ENCODE measurements at regions not wholly inside any gene's neighbourhood (a gene's known extent, or its start where the extent isn't known, plus 50 kb on each side); places are given as distances from the start of the nearest gene placed in this dataset.

DNA sequence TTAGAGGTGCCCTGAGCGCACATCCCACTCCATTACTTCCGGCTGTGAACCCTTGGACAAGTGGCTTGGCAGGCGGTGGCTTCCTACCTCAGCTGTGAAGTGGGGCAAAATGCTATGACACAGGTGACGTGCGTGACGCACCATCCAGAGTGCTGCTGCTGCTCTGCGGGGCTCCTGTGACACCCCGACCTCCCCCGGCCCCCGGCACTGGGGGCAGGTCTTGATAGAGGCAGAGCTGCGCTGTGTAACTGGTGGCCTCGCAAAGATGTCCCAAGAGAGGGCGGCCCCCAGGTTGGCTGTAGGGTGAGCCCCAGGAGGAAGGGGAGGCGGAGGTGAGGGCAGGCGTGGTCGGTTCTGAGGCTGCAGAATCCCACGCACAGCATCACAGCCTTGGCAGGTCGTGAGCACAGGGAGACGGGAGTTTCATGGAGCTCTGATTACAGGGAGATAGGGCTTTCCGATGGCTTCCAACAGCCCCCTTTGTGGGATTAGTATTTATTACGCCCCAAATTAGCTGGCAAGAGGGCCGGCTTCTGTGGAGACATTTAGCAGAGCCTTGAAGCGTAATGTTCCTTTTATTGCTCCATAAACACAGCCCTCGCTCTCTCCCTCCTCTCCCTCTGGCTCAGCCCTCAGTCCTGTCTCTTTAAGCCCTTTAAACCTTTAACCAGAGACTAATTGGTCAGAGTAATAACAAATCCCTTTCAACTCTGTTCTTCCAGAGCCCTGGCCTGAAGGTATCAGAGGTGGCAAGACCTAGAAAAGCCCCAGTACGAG is 328.1 kb downstream of the C16orf95 start:
- 80% methylated on average over 25 of the region's 25 CpGs for WGBS
- no peaks in the 10 kb centered on the region for H3K9me3 ChIP-seq (ENCODE audit: control insufficient read depth in 4 of 4, low read length in 3 of 4)
- peaks cover 0 to 4% (median 0%) of the 10 kb centered on the region in 4 donors for H3K27me3 ChIP-seq (ENCODE audit: control insufficient read depth in 4 of 4, insufficient read depth in 4 of 4, low read length in 3 of 4)
- H3K27ac ChIP-seq (ENCODE audit: low read depth in 1 of 2, low read length in 2 of 2), result no peak overlapping the region
- H3K36me3 ChIP-seq (ENCODE audit: control insufficient read depth in 4 of 4, insufficient read depth in 3 of 4, low read depth in 1 of 4, low read length in 3 of 4), result no peaks in the 10 kb centered on the region
- TF ChIP-seq RXRA (IDR thresholded peaks at IDR 0.05), result no peak
- TF ChIP-seq ATF3 (IDR thresholded peaks at IDR 0.05), result no peak
- TF ChIP-seq YY1 (IDR thresholded peaks at IDR 0.05), result no peak
- no peak for TF ChIP-seq CTCF (IDR thresholded peaks at IDR 0.05; ENCODE audit: low read depth, low read length, missing input control)
- TF ChIP-seq TAF1 (conservative IDR thresholded peaks at IDR 0.05), result no peak
- TF ChIP-seq GABPA (IDR thresholded peaks at IDR 0.05 in 1 of 2, conservative IDR thresholded peaks at IDR 0.05 in 1 of 2), result no peak
- no peak for TF ChIP-seq HNF4A (conservative IDR thresholded peaks at IDR 0.05)
- no peaks in the 10 kb centered on the region for H3K4me1 ChIP-seq (ENCODE audit: control insufficient read depth in 4 of 4, insufficient read depth in 4 of 4, low read length in 3 of 4)
- DNase-seq (ENCODE audit: low spot score), result no peak
- no peak overlapping the region for H3K9ac ChIP-seq (ENCODE audit: low read depth in 1 of 2, low read length in 2 of 2)
- no peak overlapping the region for H3K4me3 ChIP-seq (ENCODE audit: low read depth in 1 of 3, low read length in 3 of 3)

GRCh38 chr16:86990451-86990850 is 326.7 kb downstream of the C16orf95 start:
- Histone ChIP-seq H3K9me3 (ENCODE audit: control insufficient read depth in 4 of 4, low read length in 3 of 4) (no peaks in the 10 kb centered on the region), H3K4me3 (ENCODE audit: low read depth in 1 of 3, low read length in 3 of 3) (no peak overlapping the region), H3K9ac (ENCODE audit: low read depth in 1 of 2, low read length in 2 of 2) (no peak overlapping the region), H3K27ac (ENCODE audit: low read depth in 1 of 2, low read length in 2 of 2) (no peak overlapping the region), H3K4me1 (ENCODE audit: control insufficient read depth in 4 of 4, insufficient read depth in 4 of 4, low read length in 3 of 4) (no peaks in the 10 kb centered on the region), H3K36me3 (ENCODE audit: control insufficient read depth in 4 of 4, insufficient read depth in 3 of 4, low read depth in 1 of 4, low read length in 3 of 4) (no peaks in the 10 kb centered on the region), H3K27me3 (ENCODE audit: control insufficient read depth in 4 of 4, insufficient read depth in 4 of 4, low read length in 3 of 4) (peaks cover 0 to 9% (median 0%) of the 10 kb centered on the region in 4 donors)
- 49% methylated on average over 9 of the region's 9 CpGs for WGBS
- TF ChIP-seq NR2F2 (IDR thresholded peaks at IDR 0.05), result no peak
- DNase-seq (ENCODE audit: low spot score), result no peak

GRCh38 chr16:86991679-86992078 is 325.5 kb downstream of the C16orf95 start:
- H3K27ac ChIP-seq (ENCODE audit: low read depth in 1 of 2, low read length in 2 of 2), result no peak overlapping the region
- H3K4me1 ChIP-seq (ENCODE audit: control insufficient read depth in 4 of 4, insufficient read depth in 4 of 4, low read length in 3 of 4), result no peaks in the 10 kb centered on the region
- WGBS, result 55% methylated on average over 4 of the region's 4 CpGs
- TF ChIP-seq FOXA1 (IDR thresholded peaks at IDR 0.05) (no peak), ATF3 (IDR thresholded peaks at IDR 0.05) (no peak), SP1 (IDR thresholded peaks at IDR 0.05) (no peak), NR2F2 (IDR thresholded peaks at IDR 0.05) (no peak), FOXA2 (IDR thresholded peaks at IDR 0.05) (no peak), YY1 (IDR thresholded peaks at IDR 0.05) (no peak), HNF4G (IDR thresholded peaks at IDR 0.05) (no peak), JUND (IDR thresholded peaks at IDR 0.05) (no peak), EGR1 (IDR thresholded peaks at IDR 0.05; ENCODE audit: low read depth in 2 of 2) (no peak)
- no peaks in the 10 kb centered on the region for H3K36me3 ChIP-seq (ENCODE audit: control insufficient read depth in 4 of 4, insufficient read depth in 3 of 4, low read depth in 1 of 4, low read length in 3 of 4)
- H3K9ac ChIP-seq (ENCODE audit: low read depth in 1 of 2, low read length in 2 of 2), result no peak overlapping the region
- H3K9me3 ChIP-seq (ENCODE audit: control insufficient read depth in 4 of 4, low read length in 3 of 4), result no peaks in the 10 kb centered on the region
- peaks cover 0 to 14% (median 0%) of the 10 kb centered on the region in 4 donors for H3K27me3 ChIP-seq (ENCODE audit: control insufficient read depth in 4 of 4, insufficient read depth in 4 of 4, low read length in 3 of 4)
- DNase-seq (ENCODE audit: low spot score), result no peak
- no peak overlapping the region for H3K4me3 ChIP-seq (ENCODE audit: low read depth in 1 of 3, low read length in 3 of 3)

Data from liver (tissue), 8 donors.